HEK293 (cell line): ENCODE measurements at regions not wholly inside any gene's neighbourhood (a gene's known extent, or its start where the extent isn't known, plus 50 kb on each side); places are given as distances from the start of the nearest gene placed in this dataset.

ENCODE experiments used
- CTCF ChIA-PET: fragments of 350-600 bp; formaldehyde crosslinking; extraction: SDS; loops from one replicate; lab custom pipeline; 2021; ENCODE audit warnings: antibody characterized with exemption; lab: Yijun Ruan, JAX
- POLR2A ChIA-PET: fragments of 300-600 bp; formaldehyde crosslinking; extraction: SDS; loops from one replicate; lab custom pipeline; 2020; ENCODE audit warnings: antibody characterized with exemption, inconsistent platforms; lab: Yijun Ruan, JAX
- H3K27ac ChIP-seq: fragments of 200-500 bp; sonication (Bioruptor generic); 2 replicates; pipeline ENCODE4 v1.5.1; 2014; ENCODE audit warnings: low read depth, low read length, control low read depth, inconsistent platforms; ENCODE audit errors: extremely low read depth
- H3K36me3 ChIP-seq, 2 experiments: fragments of 200-500 bp in 1 of 2; sonication (Bioruptor generic) in 1 of 2; 1 replicate in 1 of 2; 2 replicates in 1 of 2; pipeline ENCODE4 v1.5.1; 2014 to 2017; ENCODE audit warnings: inconsistent platforms in 2 of 2, low read length in 2 of 2; ENCODE audit not compliant: control insufficient read depth in 2 of 2, insufficient read depth in 1 of 2
- H3K4me1 ChIP-seq: fragments of 200-500 bp; sonication (Bioruptor generic); 2 replicates; pipeline ENCODE4 v1.5.1; 2014; ENCODE audit warnings: mild to moderate bottlenecking, low read length, inconsistent platforms; ENCODE audit not compliant: control insufficient read depth, insufficient read depth
- H3K4me3 ChIP-seq: 2 replicates; pipeline ENCODE4 v1.5.1; 2011; ENCODE audit warnings: low read depth, mild to moderate bottlenecking, control low read depth, low read length, moderate library complexity
- H3K9me3 ChIP-seq: fragments of 200-500 bp; sonication (Bioruptor generic); 2 replicates; pipeline ENCODE4 v1.5.1; 2014; ENCODE audit warnings: low read depth, low read length, inconsistent platforms; ENCODE audit not compliant: control insufficient read depth, insufficient read depth
- ELK4 ChIP-seq: IDR thresholded peaks from 2 replicates; pipeline ENCODE4 v1.6.1; 2011; ENCODE audit warnings: mild to moderate bottlenecking, low read depth, low read length, borderline replicate concordance
- GFI1B ChIP-seq: fragments of 450-650 bp; formaldehyde crosslinking; IDR thresholded peaks from 2 replicates; pipeline ENCODE4 v1.5.1; 2016; ENCODE audit warnings: missing biosample characterization, missing genetic modification characterization
- KLF16 ChIP-seq: fragments of 450-650 bp; formaldehyde crosslinking; IDR thresholded peaks from 2 replicates; pipeline ENCODE4 v1.5.1; 2017; ENCODE audit warnings: missing biosample characterization, missing genetic modification characterization
- RBAK ChIP-seq: fragments of 450-650 bp; formaldehyde crosslinking; IDR thresholded peaks from 2 replicates; pipeline ENCODE4 v1.5.1; 2016; ENCODE audit warnings: missing biosample characterization, missing genetic modification characterization
- SP2 ChIP-seq: fragments of 450-650 bp; formaldehyde crosslinking; IDR thresholded peaks from 2 replicates; pipeline ENCODE4 v1.5.1; 2016; ENCODE audit warnings: missing biosample characterization, missing genetic modification characterization
- TCF7L2 ChIP-seq: IDR thresholded peaks from 2 replicates; pipeline ENCODE4 v1.6.1; 2011; ENCODE audit warnings: low read depth, mild to moderate bottlenecking, inconsistent platforms, low read length, moderate library complexity, borderline replicate concordance
- ZBTB6 ChIP-seq: fragments of 450-650 bp; formaldehyde crosslinking; IDR thresholded peaks from 2 replicates; pipeline ENCODE4 v1.5.1; 2017; ENCODE audit warnings: missing biosample characterization, missing genetic modification characterization
- ZNF133 ChIP-seq: fragments of 450-650 bp; formaldehyde crosslinking; IDR thresholded peaks from 2 replicates; pipeline ENCODE4 v1.5.1; 2016; ENCODE audit warnings: missing biosample characterization, missing genetic modification characterization
- ZNF146 ChIP-seq: fragments of 450-650 bp; formaldehyde crosslinking; IDR thresholded peaks from 2 replicates; pipeline ENCODE4 v1.5.1; 2016; ENCODE audit warnings: missing biosample characterization, missing genetic modification characterization
- ZNF211 ChIP-seq: fragments of 450-650 bp; formaldehyde crosslinking; IDR thresholded peaks from 2 replicates; pipeline ENCODE4 v1.5.1; 2016; ENCODE audit warnings: low read depth, missing biosample characterization, missing genetic modification characterization
- ZNF221 ChIP-seq: fragments of 450-650 bp; formaldehyde crosslinking; IDR thresholded peaks from 2 replicates; pipeline ENCODE4 v1.5.1; 2017; ENCODE audit warnings: missing biosample characterization, missing genetic modification characterization, borderline replicate concordance
- ZNF24 ChIP-seq: fragments of 450-650 bp; formaldehyde crosslinking; IDR thresholded peaks from 2 replicates; pipeline ENCODE4 v1.5.1; 2016; ENCODE audit warnings: missing biosample characterization, missing genetic modification characterization
- ZNF391 ChIP-seq: fragments of 450-650 bp; formaldehyde crosslinking; IDR thresholded peaks from 2 replicates; pipeline ENCODE4 v1.5.1; 2016; ENCODE audit warnings: low read depth, missing biosample characterization, missing genetic modification characterization, borderline replicate concordance
- ZNF433 ChIP-seq: fragments of 450-650 bp; formaldehyde crosslinking; IDR thresholded peaks from 2 replicates; pipeline ENCODE4 v1.5.1; 2016; ENCODE audit warnings: missing biosample characterization, missing genetic modification characterization, low read depth
- ZNF777 ChIP-seq: fragments of 450-650 bp; formaldehyde crosslinking; IDR thresholded peaks from 2 replicates; pipeline ENCODE4 v1.5.1; 2017; ENCODE audit warnings: missing biosample characterization, missing genetic modification characterization, borderline replicate concordance
- TF ChIP-seq, protein P1 (sequence below): fragments of 450-650 bp; formaldehyde crosslinking; IDR thresholded peaks from 2 replicates; pipeline ENCODE4 v1.5.1; 2017; ENCODE audit warnings: missing biosample characterization, missing genetic modification characterization
- TF ChIP-seq, protein P2 (sequence below): fragments of 450-650 bp; formaldehyde crosslinking; IDR thresholded peaks from 2 replicates; pipeline ENCODE4 v1.5.1; 2016; ENCODE audit warnings: missing biosample characterization, missing genetic modification characterization
- TF ChIP-seq, protein P3 (sequence below): fragments of 450-650 bp; formaldehyde crosslinking; optimal IDR thresholded peaks from 2 replicates; pipeline ENCODE3; 2016; ENCODE audit warnings: missing biosample characterization, mild to moderate bottlenecking, missing genetic modification characterization
- TF ChIP-seq, protein P4 (sequence below): fragments of 450-650 bp; formaldehyde crosslinking; IDR thresholded peaks from 2 replicates; pipeline ENCODE4 v1.5.1; 2016; ENCODE audit warnings: missing biosample characterization, missing genetic modification characterization, borderline replicate concordance

DNA sequence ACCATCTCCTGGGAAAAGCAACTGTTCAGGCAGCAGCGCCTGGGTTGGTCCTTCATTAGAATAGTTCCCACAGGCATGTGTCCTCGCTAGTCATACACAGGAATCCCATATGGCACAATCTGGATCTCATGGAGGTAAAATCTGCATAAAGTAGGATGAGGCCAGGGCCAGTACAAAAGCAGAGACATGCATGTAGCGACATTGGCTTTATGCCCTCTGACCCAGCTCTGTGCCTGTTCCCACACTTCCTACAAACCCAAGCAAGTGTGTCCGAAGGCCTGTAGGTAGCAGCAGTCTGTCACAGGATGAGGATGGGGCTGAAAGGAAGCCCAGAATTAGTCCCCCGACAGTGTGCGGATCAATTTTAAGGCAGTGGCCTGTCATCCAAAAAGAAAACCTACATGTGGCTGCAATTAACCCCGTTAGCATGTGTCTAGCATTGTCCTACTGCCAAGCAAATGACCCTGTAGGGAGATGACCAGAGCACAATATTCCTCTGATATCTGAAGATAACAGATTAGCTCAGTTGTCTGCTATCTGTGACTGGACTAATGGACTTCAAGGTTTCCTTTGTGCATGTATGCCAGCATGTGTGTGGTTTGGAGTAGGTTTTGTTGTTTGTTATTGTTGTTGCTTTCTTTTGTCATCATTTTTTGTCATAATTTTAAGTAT, 178.8 kb downstream of the TMEM161B start:
- no peak overlapping the region for H3K4me3 ChIP-seq
- H3K9me3 ChIP-seq: no peaks in the 10 kb centered on the region
- CTCF ChIA-PET: no interaction called here
- no peak overlapping the region for H3K27ac ChIP-seq
- TF ChIP-seq SP2 (tag by site-specific recombination): no peak
- TF ChIP-seq ZNF24 (tag by site-specific recombination): no peak
- TF ChIP-seq ZNF221 (tag by site-specific recombination): no peak
- TF ChIP-seq ZNF211: no peak
- no peak for TF ChIP-seq GFI1B (tag by site-specific recombination)
- TF ChIP-seq ZNF433 (tag by site-specific recombination): no peak
- TF ChIP-seq, all 188 proteins: peak for 0
- POLR2A ChIA-PET: no interaction called here
- Histone ChIP-seq H3K4me1 (no peaks in the 10 kb centered on the region), H3K36me3 (no peaks in the 10 kb centered on the region)

- Histone ChIP-seq H3K27ac (no peak overlapping the region), H3K4me1 (no peaks in the 10 kb centered on the region), H3K9me3 (no peaks in the 10 kb centered on the region), H3K4me3 (no peak overlapping the region), H3K36me3 (no peaks in the 10 kb centered on the region)
- ChIA-PET POLR2A (no interaction called here), CTCF (no interaction called here)
- TF ChIP-seq, protein P1, sequence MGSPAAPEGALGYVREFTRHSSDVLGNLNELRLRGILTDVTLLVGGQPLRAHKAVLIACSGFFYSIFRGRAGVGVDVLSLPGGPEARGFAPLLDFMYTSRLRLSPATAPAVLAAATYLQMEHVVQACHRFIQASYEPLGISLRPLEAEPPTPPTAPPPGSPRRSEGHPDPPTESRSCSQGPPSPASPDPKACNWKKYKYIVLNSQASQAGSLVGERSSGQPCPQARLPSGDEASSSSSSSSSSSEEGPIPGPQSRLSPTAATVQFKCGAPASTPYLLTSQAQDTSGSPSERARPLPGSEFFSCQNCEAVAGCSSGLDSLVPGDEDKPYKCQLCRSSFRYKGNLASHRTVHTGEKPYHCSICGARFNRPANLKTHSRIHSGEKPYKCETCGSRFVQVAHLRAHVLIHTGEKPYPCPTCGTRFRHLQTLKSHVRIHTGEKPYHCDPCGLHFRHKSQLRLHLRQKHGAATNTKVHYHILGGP (tag by site-specific recombination): no peak
- no peak for TF ChIP-seq RBAK
- no peak for TF ChIP-seq TCF7L2
- TF ChIP-seq KLF16 (tag by site-specific recombination): no peak
- TF ChIP-seq ZNF391 (tag by site-specific recombination): no peak
- no peak for TF ChIP-seq ZNF146 (tag by site-specific recombination)
- TF ChIP-seq, protein P2, sequence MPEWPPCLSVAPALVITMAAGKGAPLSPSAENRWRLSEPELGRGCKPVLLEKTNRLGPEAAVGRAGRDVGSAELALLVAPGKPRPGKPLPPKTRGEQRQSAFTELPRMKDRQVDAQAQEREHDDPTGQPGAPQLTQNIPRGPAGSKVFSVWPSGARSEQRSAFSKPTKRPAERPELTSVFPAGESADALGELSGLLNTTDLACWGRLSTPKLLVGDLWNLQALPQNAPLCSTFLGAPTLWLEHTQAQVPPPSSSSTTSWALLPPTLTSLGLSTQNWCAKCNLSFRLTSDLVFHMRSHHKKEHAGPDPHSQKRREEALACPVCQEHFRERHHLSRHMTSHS: no peak
- TF ChIP-seq ZNF133: no peak
- TF ChIP-seq ZNF777 (tag by site-specific recombination): no peak
- TF ChIP-seq, protein P3, sequence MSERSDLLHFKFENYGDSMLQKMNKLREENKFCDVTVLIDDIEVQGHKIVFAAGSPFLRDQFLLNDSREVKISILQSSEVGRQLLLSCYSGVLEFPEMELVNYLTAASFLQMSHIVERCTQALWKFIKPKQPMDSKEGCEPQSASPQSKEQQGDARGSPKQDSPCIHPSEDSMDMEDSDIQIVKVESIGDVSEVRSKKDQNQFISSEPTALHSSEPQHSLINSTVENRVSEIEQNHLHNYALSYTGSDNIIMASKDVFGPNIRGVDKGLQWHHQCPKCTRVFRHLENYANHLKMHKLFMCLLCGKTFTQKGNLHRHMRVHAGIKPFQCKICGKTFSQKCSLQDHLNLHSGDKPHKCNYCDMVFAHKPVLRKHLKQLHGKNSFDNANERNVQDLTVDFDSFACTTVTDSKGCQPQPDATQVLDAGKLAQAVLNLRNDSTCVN (tag by site-specific recombination): no peak
- TF ChIP-seq, protein P4, sequence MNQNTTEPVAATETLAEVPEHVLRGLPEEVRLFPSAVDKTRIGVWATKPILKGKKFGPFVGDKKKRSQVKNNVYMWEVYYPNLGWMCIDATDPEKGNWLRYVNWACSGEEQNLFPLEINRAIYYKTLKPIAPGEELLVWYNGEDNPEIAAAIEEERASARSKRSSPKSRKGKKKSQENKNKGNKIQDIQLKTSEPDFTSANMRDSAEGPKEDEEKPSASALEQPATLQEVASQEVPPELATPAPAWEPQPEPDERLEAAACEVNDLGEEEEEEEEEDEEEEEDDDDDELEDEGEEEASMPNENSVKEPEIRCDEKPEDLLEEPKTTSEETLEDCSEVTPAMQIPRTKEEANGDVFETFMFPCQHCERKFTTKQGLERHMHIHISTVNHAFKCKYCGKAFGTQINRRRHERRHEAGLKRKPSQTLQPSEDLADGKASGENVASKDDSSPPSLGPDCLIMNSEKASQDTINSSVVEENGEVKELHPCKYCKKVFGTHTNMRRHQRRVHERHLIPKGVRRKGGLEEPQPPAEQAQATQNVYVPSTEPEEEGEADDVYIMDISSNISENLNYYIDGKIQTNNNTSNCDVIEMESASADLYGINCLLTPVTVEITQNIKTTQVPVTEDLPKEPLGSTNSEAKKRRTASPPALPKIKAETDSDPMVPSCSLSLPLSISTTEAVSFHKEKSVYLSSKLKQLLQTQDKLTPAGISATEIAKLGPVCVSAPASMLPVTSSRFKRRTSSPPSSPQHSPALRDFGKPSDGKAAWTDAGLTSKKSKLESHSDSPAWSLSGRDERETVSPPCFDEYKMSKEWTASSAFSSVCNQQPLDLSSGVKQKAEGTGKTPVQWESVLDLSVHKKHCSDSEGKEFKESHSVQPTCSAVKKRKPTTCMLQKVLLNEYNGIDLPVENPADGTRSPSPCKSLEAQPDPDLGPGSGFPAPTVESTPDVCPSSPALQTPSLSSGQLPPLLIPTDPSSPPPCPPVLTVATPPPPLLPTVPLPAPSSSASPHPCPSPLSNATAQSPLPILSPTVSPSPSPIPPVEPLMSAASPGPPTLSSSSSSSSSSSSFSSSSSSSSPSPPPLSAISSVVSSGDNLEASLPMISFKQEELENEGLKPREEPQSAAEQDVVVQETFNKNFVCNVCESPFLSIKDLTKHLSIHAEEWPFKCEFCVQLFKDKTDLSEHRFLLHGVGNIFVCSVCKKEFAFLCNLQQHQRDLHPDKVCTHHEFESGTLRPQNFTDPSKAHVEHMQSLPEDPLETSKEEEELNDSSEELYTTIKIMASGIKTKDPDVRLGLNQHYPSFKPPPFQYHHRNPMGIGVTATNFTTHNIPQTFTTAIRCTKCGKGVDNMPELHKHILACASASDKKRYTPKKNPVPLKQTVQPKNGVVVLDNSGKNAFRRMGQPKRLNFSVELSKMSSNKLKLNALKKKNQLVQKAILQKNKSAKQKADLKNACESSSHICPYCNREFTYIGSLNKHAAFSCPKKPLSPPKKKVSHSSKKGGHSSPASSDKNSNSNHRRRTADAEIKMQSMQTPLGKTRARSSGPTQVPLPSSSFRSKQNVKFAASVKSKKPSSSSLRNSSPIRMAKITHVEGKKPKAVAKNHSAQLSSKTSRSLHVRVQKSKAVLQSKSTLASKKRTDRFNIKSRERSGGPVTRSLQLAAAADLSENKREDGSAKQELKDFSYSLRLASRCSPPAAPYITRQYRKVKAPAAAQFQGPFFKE: no peak
- no peak for TF ChIP-seq ZBTB6 (tag by site-specific recombination)
- TF ChIP-seq ELK4: no peak
Measured at GRCh38 chr5:88085462-88085861, 183.2 kb downstream of the TMEM161B start.
